HG03457 (cell line): ENCODE measurements at regions not wholly inside any gene's neighbourhood (a gene's known extent, or its start where the extent isn't known, plus 50 kb on each side); places are given as distances from the start of the nearest gene placed in this dataset.

ENCODE experiments used
- ATAC-seq: cut with Tn5 transposase; IDR thresholded peaks from one replicate; pipeline ENCODE4 v1.9.1; 2021; ENCODE audit warnings: moderate number of reproducible peaks; ENCODE audit not compliant: unreplicated experiment

- ATAC-seq: no peak
These were observed 303.0 kb upstream of the CDH9 start for GRCh38 chr5:27341342-27341741.

- ATAC-seq: no peak
These were observed 298.4 kb upstream of the CDH9 start for GRCh38 chr5:27336817-27337216.

- no peak for ATAC-seq
These were observed 290.1 kb upstream of the CDH9 start for GRCh38 chr5:27328480-27328879.

GRCh38 chr5:27325513-27325912, 287.1 kb upstream of the CDH9 start:
- no peak for ATAC-seq

- ATAC-seq: no peak
These were observed 280.3 kb upstream of the CDH9 start for GRCh38 chr5:27318701-27319100.

- ATAC-seq: no peak
These were observed 277.9 kb upstream of the CDH9 start for GRCh38 chr5:27316271-27316650.

- ATAC-seq: no peak
These were observed 277.2 kb upstream of the CDH9 start for GRCh38 chr5:27315363-27316270.

GRCh38 chr5:27313549-27313948, 275.2 kb upstream of the CDH9 start:
- no peak for ATAC-seq

GRCh38 chr5:27312291-27312893, 274.0 kb upstream of the CDH9 start:
- ATAC-seq: no peak

GRCh38 chr5:27311544-27311943, 273.2 kb upstream of the CDH9 start:
- ATAC-seq: no peak

- ATAC-seq: no peak
These were observed 269.8 kb upstream of the CDH9 start for GRCh38 chr5:27308153-27308552.

- no peak for ATAC-seq
These were observed 251.8 kb upstream of the CDH9 start for GRCh38 chr5:27290172-27290571.

- ATAC-seq: no peak
These were observed 237.7 kb upstream of the CDH9 start for GRCh38 chr5:27276119-27276518.

GRCh38 chr5:27275345-27275744, 237.0 kb upstream of the CDH9 start:
- no peak for ATAC-seq

GRCh38 chr5:27269766-27270165, 231.4 kb upstream of the CDH9 start:
- no peak for ATAC-seq

- no peak for ATAC-seq
These were observed 228.9 kb upstream of the CDH9 start for GRCh38 chr5:27267209-27267824.

- ATAC-seq: no peak
These were observed 227.8 kb upstream of the CDH9 start for GRCh38 chr5:27266184-27266583.

GRCh38 chr5:27257696-27258095, 219.3 kb upstream of the CDH9 start:
- ATAC-seq: no peak

- no peak for ATAC-seq
These were observed 214.5 kb upstream of the CDH9 start for GRCh38 chr5:27252911-27253310.

GRCh38 chr5:27242258-27242626, 203.9 kb upstream of the CDH9 start:
- no peak for ATAC-seq

- ATAC-seq: no peak
These were observed 203.3 kb upstream of the CDH9 start for GRCh38 chr5:27241564-27242257.

GRCh38 chr5:27240791-27241190, 202.4 kb upstream of the CDH9 start:
- ATAC-seq: no peak
